RCC 7860 (cell line): ENCODE measurements at regions not wholly inside any gene's neighbourhood (a gene's known extent, or its start where the extent isn't known, plus 50 kb on each side); places are given as distances from the start of the nearest gene placed in this dataset.
A peak's percentile ranks its signal among the peaks of the same experiment; 100 is the strongest.

Experiments
- DNase-seq: peaks from one replicate; pipeline ENCODE4 v3.0.0-alpha.2; 2015; ENCODE audit warnings: low spot score
- FAIRE-seq: peaks from 2 replicates; lab custom pipeline; 2012; peaks lifted over from hg19 to GRCh38; lab: Jason Lieb, UNC

- FAIRE-seq = no peak
- DNase-seq = no peak
Measured at GRCh38 chr5:115072266-115073064, 97.2 kb downstream of the TRIM36 start.

- DNase-seq (no peak), FAIRE-seq (no peak)
Measured at GRCh38 chr5:115070737-115071136, 99.0 kb downstream of the TRIM36 start.

DNA sequence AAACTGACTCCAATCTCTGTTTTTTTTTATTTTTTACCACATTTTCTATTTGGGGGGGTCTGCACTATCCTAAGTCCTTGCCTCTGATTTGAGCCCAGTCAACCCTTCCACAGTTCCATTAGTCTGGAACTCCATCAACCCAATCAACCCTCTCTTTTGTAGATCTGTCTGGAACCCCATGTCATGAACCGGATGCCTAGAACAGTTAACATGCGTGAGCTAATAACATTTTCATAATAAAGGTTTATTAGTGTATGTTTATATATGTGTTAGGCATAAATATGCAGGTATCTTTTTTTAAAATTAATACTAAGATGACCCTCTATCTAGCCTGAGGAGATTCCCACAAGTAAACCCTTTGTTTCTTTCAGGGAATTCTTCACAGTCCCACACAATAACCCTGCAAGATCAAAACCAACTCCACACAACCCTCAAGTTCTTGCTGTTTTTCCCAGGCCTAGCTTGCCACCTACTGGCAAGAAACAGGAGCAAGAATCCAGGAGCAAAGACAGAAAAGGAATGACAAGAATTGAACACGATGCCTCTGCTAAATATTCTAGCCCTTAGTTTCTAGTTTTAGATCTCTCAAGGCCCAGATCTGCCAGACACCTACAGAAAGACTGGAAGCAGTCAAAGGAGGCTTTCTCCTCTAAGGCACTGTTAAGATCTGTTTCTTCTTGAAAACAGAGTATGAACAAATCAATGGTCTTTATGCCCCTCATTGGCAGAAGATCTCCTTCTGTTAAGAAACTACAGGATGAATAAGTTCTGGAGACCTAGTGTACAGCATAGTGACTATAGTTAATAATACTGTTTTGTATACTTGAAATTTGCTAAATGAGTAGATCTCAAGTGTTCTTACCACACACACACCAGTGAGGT, 100.4 kb downstream of the TRIM36 start:
- peak; percentile 34 for DNase-seq
- FAIRE-seq = no peak

DNA sequence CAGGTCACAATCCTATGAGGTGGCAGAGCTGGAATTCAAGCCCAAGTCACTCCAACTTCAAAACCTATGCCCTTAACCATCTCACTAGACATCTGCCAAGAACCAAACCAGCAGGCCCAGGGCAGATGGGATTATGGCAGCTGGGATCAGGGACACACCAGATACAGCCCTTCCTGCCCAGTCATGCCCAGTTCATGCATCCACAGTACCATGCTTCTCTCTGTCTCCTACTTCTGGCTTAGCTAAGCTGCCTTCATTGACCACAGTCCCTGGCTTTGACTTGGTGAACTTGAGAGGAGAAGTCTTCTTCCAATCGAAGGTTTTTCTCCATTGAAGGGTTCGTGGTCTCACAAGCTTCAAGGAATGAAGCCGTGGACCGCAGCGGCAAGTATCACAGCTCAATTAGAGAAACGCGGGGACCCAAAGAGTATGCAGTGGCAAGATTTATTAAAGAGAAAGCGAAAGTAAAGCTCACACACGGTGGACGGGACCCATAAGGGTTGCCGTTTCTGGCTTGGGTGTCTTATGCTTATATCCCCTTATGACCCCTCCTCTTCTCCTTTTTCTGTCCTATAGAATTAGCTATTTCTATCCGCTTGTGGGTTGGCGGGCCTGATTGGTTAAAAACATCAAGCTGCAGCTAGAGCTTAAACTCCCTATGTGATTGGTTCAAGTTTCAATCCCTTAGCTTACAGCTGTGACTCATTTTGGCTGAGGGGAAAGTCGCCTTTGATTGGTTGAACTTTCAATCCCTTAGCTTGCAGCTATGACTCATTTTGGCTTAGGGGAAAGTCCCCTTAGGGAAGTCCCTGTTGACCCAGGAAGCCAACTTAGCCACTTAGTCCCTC, 101.2 kb downstream of the TRIM36 start:
- FAIRE-seq = peak; percentile 4

DNA sequence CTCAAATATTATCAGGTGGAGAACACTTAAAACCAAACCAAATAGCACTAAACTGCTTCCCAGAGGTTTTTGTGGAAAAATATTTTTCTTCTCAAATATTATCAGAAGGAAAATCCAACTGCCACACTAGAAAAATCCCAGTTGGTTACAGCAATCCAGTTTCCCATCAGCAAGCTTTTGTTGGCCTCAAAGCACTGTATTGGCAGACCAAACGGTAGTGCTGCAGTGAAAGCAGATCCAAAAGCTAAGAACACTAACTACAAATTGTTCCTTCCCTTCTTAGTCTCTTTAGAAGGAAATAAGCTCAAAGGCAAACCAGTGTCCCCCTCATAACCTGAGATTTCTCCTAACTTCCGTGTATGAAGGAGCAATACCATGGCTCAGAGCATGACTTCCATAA, 105.3 kb downstream of the TRIM36 start:
- no peak for DNase-seq
- no peak for FAIRE-seq

More for the DNA sequence above, 101.2 kb downstream of the TRIM36 start:
- peak; percentile 69 for DNase-seq

- DNase-seq (no peak), FAIRE-seq (no peak)
Measured at GRCh38 chr5:115054387-115054951, 115.2 kb downstream of the TRIM36 start.

- DNase-seq (no peak), FAIRE-seq (no peak)
Measured at GRCh38 chr5:115052948-115053347, 116.8 kb downstream of the TRIM36 start.

DNA sequence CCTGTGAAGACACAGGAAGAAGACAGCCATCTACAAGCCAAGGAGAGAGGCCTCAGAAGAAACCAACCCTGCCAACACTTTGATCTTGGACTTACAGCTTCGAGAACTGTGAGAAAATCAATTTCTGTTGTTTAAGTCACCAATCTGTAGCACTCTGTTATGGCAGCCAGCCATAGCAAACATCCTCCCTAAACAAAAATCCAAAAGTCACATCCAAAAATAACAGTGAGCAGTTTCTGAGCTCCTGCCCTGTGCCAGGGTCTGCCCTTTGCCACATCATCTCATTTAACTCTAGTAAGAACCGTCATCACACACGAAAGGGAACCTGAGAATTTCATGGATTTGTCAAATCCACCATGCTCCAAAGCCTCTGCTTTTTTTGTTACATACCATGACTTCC, 118.8 kb downstream of the TRIM36 start:
- FAIRE-seq (no peak), DNase-seq (no peak)

DNA sequence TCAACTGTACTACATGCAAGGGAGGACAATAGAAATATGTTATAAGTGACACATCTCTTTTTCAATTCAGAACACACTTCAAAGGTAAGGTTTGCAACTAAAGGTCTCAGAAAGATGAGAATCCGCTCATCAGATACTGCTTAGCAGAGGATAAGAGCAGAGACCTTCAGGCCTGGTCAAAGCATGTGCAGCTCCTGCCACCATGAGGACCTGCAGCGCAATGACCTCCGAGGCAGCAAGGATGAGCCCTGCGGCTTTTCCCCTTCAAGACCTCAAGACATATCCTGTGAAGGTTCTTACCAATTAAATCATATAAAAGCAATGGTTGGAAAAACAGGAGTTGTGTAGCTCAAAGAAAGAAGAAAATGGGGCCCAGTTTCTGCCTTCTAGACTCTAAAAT, 135.8 kb downstream of the TRIM36 start:
- FAIRE-seq (no peak), DNase-seq (no peak)

GRCh38 chr5:115028557-115028956, 141.2 kb downstream of the TRIM36 start:
- FAIRE-seq (no peak), DNase-seq (no peak)

GRCh38 chr5:115024922-115025321, 144.8 kb downstream of the TRIM36 start:
- FAIRE-seq (no peak), DNase-seq (no peak)

DNA sequence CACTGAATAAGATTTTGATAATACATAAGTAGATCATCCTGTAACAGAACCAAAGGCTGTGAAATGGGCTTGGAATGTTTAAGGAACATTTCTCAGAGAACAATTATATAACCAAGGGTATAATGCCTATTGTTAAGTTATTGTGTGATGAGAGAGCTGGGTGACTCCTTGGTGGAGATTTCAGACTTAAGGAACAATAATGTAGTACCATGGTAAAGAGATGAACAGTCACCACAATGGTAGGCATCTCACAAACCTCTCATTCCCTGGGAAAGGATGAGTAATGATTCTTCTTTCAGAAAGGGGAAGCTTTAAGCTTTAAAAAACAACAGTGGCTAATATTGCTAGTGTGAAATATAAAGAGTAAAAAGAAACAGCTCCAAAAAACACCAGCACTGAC, 147.4 kb downstream of the TRIM36 start:
- DNase-seq (no peak), FAIRE-seq (no peak)

- FAIRE-seq = no peak
Measured at GRCh38 chr5:115016646-115017045, 153.1 kb downstream of the TRIM36 start.

GRCh38 chr5:114999176-114999575, 170.5 kb downstream of the TRIM36 start:
- no peak for FAIRE-seq

More at GRCh38 chr5:115016646-115017045, 153.1 kb downstream of the TRIM36 start:
- DNase-seq = no peak

DNA sequence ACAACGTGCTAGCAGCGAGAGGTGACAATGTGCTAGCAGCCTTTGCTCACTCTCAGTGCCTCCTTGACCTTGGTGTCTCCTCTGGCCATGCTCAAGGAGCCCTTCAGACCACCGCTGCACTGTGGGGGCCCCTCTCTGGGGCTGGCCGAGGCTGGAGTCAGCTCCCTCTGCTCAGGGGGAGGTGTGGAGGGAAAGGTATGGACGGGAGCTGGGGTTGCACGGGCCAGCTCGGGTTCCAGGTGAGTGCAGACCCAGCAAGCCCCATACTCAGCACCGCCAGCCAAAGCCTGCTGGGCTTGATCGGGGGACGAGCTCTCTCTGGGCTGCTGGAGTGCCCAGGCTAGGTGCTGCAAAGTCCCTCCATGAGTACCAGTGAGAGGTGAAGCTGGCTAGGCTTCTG, 180.2 kb downstream of the TRIM36 start:
- no peak for DNase-seq
- no peak for FAIRE-seq

More at GRCh38 chr5:114999176-114999575, 170.5 kb downstream of the TRIM36 start:
- DNase-seq = no peak

DNA sequence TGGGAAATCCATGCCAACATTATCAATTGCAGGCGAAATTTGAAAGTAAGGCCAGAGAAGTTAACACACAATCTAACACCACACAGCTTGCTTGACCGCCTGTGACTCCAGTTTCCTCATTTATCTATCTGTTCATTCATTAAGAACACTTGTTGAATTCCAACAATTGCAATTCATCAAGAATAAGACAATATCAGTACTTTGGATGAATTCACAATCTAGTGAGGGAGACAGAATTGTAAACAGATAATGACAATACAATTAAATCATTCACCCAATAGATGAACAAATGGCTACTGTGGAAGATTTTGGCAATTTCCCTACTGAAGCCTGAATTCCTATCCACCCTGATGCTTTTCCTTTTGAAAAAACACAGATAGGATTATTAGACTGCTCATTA, 181.6 kb downstream of the TRIM36 start:
- no peak for FAIRE-seq
- peak; percentile 1 for DNase-seq

GRCh38 chr5:114984796-114985195, 184.9 kb downstream of the TRIM36 start:
- FAIRE-seq (no peak), DNase-seq (no peak)

GRCh38 chr5:114981111-114981510, 188.6 kb downstream of the TRIM36 start:
- no peak for FAIRE-seq
- no peak for DNase-seq

- FAIRE-seq = no peak
Measured at GRCh38 chr5:114977979-114978573, 191.6 kb downstream of the TRIM36 start.

GRCh38 chr5:114969482-114969881, 200.2 kb downstream of the TRIM36 start:
- FAIRE-seq (no peak), DNase-seq (peak; percentile 2)

More at GRCh38 chr5:114977979-114978573, 191.6 kb downstream of the TRIM36 start:
- DNase-seq = peak; percentile 1
